ENCODE measurements at regions not wholly inside any gene's neighbourhood (a gene's known extent, or its start where the extent isn't known, plus 50 kb on each side); places are given as distances from the start of the nearest gene placed in this dataset.
"Not testable (repeated sequence)": the region's sequence is repeated elsewhere in the genome, so short reads cannot be mapped to it uniquely, and the experiment has no call there.

GRCh38 chr18:11489266-11489899 is 120.0 kb upstream of the SLC35G4 start:
- Histone ChIP-seq H3K9me3 (ENCODE audit: control insufficient read depth, low read length) (no peaks in the 10 kb centered on the region), H3K4me3 (ENCODE audit: extremely low read depth, insufficient read depth, low read length, poor library complexity, severe bottlenecking) (no peak overlapping the region)
- WGBS, 2 experiments (ENCODE audit: insufficient coverage in 2 of 2), result 97 to 100% methylated on average over 3 to 4 of the region's 4 CpGs

GRCh38 chr18:11488175-11488574 is 121.2 kb upstream of the SLC35G4 start:
- Histone ChIP-seq H3K27ac (ENCODE audit: low read depth, low read length, severe bottlenecking) (no peak overlapping the region), H3K4me3 (ENCODE audit: extremely low read depth, insufficient read depth, low read length, poor library complexity, severe bottlenecking) (no peak overlapping the region), H3K4me1 (ENCODE audit: control insufficient read depth, insufficient read depth, low read length, poor library complexity, severe bottlenecking) (no peaks in the 10 kb centered on the region), H3K9me3 (ENCODE audit: control insufficient read depth, low read length) (no peaks in the 10 kb centered on the region), H3K36me3 (ENCODE audit: control insufficient read depth, insufficient read depth, low read length) (no peaks in the 10 kb centered on the region)
- WGBS, 2 experiments (ENCODE audit: insufficient coverage in 2 of 2), result 90 to 95% methylated on average over 2 to 3 of the region's 3 CpGs

More at GRCh38 chr18:11489266-11489899, 120.0 kb upstream of the SLC35G4 start:
- H3K36me3 ChIP-seq (ENCODE audit: control insufficient read depth, insufficient read depth, low read length), result no peaks in the 10 kb centered on the region
- H3K4me1 ChIP-seq (ENCODE audit: control insufficient read depth, insufficient read depth, low read length, poor library complexity, severe bottlenecking), result peaks cover 1% of the 10 kb centered on the region
- H3K27ac ChIP-seq (ENCODE audit: low read depth, low read length, severe bottlenecking), result no peak overlapping the region

- 100% methylated on average over 1 of the region's 1 CpG; no CpG with 5 or more reads in 1 of the 2 experiments for WGBS, 2 experiments (ENCODE audit: insufficient coverage in 2 of 2)
- no peaks in the 10 kb centered on the region for H3K36me3 ChIP-seq (ENCODE audit: control insufficient read depth, insufficient read depth, low read length)
- H3K4me1 ChIP-seq (ENCODE audit: control insufficient read depth, insufficient read depth, low read length, poor library complexity, severe bottlenecking), result no peaks in the 10 kb centered on the region
- H3K9me3 ChIP-seq (ENCODE audit: control insufficient read depth, low read length), result no peaks in the 10 kb centered on the region
- no peak overlapping the region for H3K27ac ChIP-seq (ENCODE audit: low read depth, low read length, severe bottlenecking)
- H3K4me3 ChIP-seq (ENCODE audit: extremely low read depth, insufficient read depth, low read length, poor library complexity, severe bottlenecking), result no peak overlapping the region
Observed at GRCh38 chr18:11487390-11487789, 122.0 kb upstream of the SLC35G4 start.

GRCh38 chr18:11482271-11482670 is 127.1 kb upstream of the SLC35G4 start:
- Histone ChIP-seq H3K4me3 (ENCODE audit: extremely low read depth, insufficient read depth, low read length, poor library complexity, severe bottlenecking) (no peak overlapping the region), H3K27ac (ENCODE audit: low read depth, low read length, severe bottlenecking) (no peak overlapping the region), H3K36me3 (ENCODE audit: control insufficient read depth, insufficient read depth, low read length) (no peaks in the 10 kb centered on the region), H3K4me1 (ENCODE audit: control insufficient read depth, insufficient read depth, low read length, poor library complexity, severe bottlenecking) (no peaks in the 10 kb centered on the region), H3K9me3 (ENCODE audit: control insufficient read depth, low read length) (no peaks in the 10 kb centered on the region)

GRCh38 chr18:11480692-11481091 is 128.7 kb upstream of the SLC35G4 start:
- no peak overlapping the region for H3K27ac ChIP-seq (ENCODE audit: low read depth, low read length, severe bottlenecking)
- H3K36me3 ChIP-seq (ENCODE audit: control insufficient read depth, insufficient read depth, low read length), result no peaks in the 10 kb centered on the region
- H3K9me3 ChIP-seq (ENCODE audit: control insufficient read depth, low read length), result no peaks in the 10 kb centered on the region
- no CpG with 5 or more reads among the region's 1 CpG for WGBS, 2 experiments (ENCODE audit: insufficient coverage in 2 of 2)
- H3K4me1 ChIP-seq (ENCODE audit: control insufficient read depth, insufficient read depth, low read length, poor library complexity, severe bottlenecking), result no peaks in the 10 kb centered on the region
- no peak overlapping the region for H3K4me3 ChIP-seq (ENCODE audit: extremely low read depth, insufficient read depth, low read length, poor library complexity, severe bottlenecking)

- WGBS, 2 experiments (ENCODE audit: insufficient coverage in 2 of 2), result 73 to 76% methylated on average over 7 of the region's 7 CpGs
- not testable (repeated sequence) for H3K9me3 ChIP-seq (ENCODE audit: control insufficient read depth, low read length); H3K4me3 ChIP-seq (ENCODE audit: extremely low read depth, insufficient read depth, low read length, poor library complexity, severe bottlenecking)
Observed at GRCh38 chr18:11479031-11479430, 130.4 kb upstream of the SLC35G4 start.

GRCh38 chr18:11470941-11471340 is 138.5 kb upstream of the SLC35G4 start:
- WGBS, 2 experiments (ENCODE audit: insufficient coverage in 2 of 2), result 92 to 94% methylated on average over 6 to 7 of the region's 7 CpGs
- Histone ChIP-seq H3K27ac (ENCODE audit: low read depth, low read length, severe bottlenecking) (no peak overlapping the region), H3K4me3 (ENCODE audit: extremely low read depth, insufficient read depth, low read length, poor library complexity, severe bottlenecking) (no peak overlapping the region), H3K9me3 (ENCODE audit: control insufficient read depth, low read length) (no peaks in the 10 kb centered on the region), H3K36me3 (ENCODE audit: control insufficient read depth, insufficient read depth, low read length) (no peaks in the 10 kb centered on the region), H3K4me1 (ENCODE audit: control insufficient read depth, insufficient read depth, low read length, poor library complexity, severe bottlenecking) (no peaks in the 10 kb centered on the region)

More at GRCh38 chr18:11479031-11479430, 130.4 kb upstream of the SLC35G4 start:
- H3K36me3 ChIP-seq (ENCODE audit: control insufficient read depth, insufficient read depth, low read length); H3K27ac ChIP-seq (ENCODE audit: low read depth, low read length, severe bottlenecking); H3K4me1 ChIP-seq (ENCODE audit: control insufficient read depth, insufficient read depth, low read length, poor library complexity, severe bottlenecking): not testable (repeated sequence)

GRCh38 chr18:11468617-11469016 is 140.8 kb upstream of the SLC35G4 start:
- H3K4me1 ChIP-seq (ENCODE audit: control insufficient read depth, insufficient read depth, low read length, poor library complexity, severe bottlenecking), result no peaks in the 10 kb centered on the region
- no peak overlapping the region for H3K27ac ChIP-seq (ENCODE audit: low read depth, low read length, severe bottlenecking)
- H3K36me3 ChIP-seq (ENCODE audit: control insufficient read depth, insufficient read depth, low read length), result no peaks in the 10 kb centered on the region
- no peak overlapping the region for H3K4me3 ChIP-seq (ENCODE audit: extremely low read depth, insufficient read depth, low read length, poor library complexity, severe bottlenecking)
- 63 to 71% methylated on average over 1 to 2 of the region's 2 CpGs for WGBS, 2 experiments (ENCODE audit: insufficient coverage in 2 of 2)
- H3K9me3 ChIP-seq (ENCODE audit: control insufficient read depth, low read length), result no peaks in the 10 kb centered on the region

GRCh38 chr18:11468120-11468519 is 141.3 kb upstream of the SLC35G4 start:
- Histone ChIP-seq H3K27ac (ENCODE audit: low read depth, low read length, severe bottlenecking) (no peak overlapping the region), H3K4me1 (ENCODE audit: control insufficient read depth, insufficient read depth, low read length, poor library complexity, severe bottlenecking) (no peaks in the 10 kb centered on the region), H3K9me3 (ENCODE audit: control insufficient read depth, low read length) (no peaks in the 10 kb centered on the region), H3K4me3 (ENCODE audit: extremely low read depth, insufficient read depth, low read length, poor library complexity, severe bottlenecking) (no peak overlapping the region), H3K36me3 (ENCODE audit: control insufficient read depth, insufficient read depth, low read length) (no peaks in the 10 kb centered on the region)
- WGBS, 2 experiments (ENCODE audit: insufficient coverage in 2 of 2), result 100% methylated on average over 1 of the region's 3 CpGs; no CpG with 5 or more reads in 1 of the 2 experiments

- H3K27ac ChIP-seq (ENCODE audit: low read depth, low read length, severe bottlenecking), result no peak overlapping the region
- no peaks in the 10 kb centered on the region for H3K9me3 ChIP-seq (ENCODE audit: control insufficient read depth, low read length)
- H3K4me3 ChIP-seq (ENCODE audit: extremely low read depth, insufficient read depth, low read length, poor library complexity, severe bottlenecking), result no peak overlapping the region
- WGBS, 2 experiments (ENCODE audit: insufficient coverage in 2 of 2), result 92% methylated on average over 2 of the region's 2 CpGs; no CpG with 5 or more reads in 1 of the 2 experiments
- no peaks in the 10 kb centered on the region for H3K4me1 ChIP-seq (ENCODE audit: control insufficient read depth, insufficient read depth, low read length, poor library complexity, severe bottlenecking)
- H3K36me3 ChIP-seq (ENCODE audit: control insufficient read depth, insufficient read depth, low read length), result no peaks in the 10 kb centered on the region
Observed at GRCh38 chr18:11467611-11468010, 141.8 kb upstream of the SLC35G4 start.

- H3K9me3 ChIP-seq (ENCODE audit: control insufficient read depth, low read length), result no peaks in the 10 kb centered on the region
- H3K36me3 ChIP-seq (ENCODE audit: control insufficient read depth, insufficient read depth, low read length), result no peaks in the 10 kb centered on the region
- no peak overlapping the region for H3K27ac ChIP-seq (ENCODE audit: low read depth, low read length, severe bottlenecking)
- no peak overlapping the region for H3K4me3 ChIP-seq (ENCODE audit: extremely low read depth, insufficient read depth, low read length, poor library complexity, severe bottlenecking)
- WGBS, 2 experiments (ENCODE audit: insufficient coverage in 2 of 2), result 73 to 86% methylated on average over 1 to 2 of the region's 2 CpGs
- no peaks in the 10 kb centered on the region for H3K4me1 ChIP-seq (ENCODE audit: control insufficient read depth, insufficient read depth, low read length, poor library complexity, severe bottlenecking)
Observed at GRCh38 chr18:11464129-11464528, 145.3 kb upstream of the SLC35G4 start.

Data from mesodermal cell (in vitro differentiated cells).